HEK293 (cell line): ENCODE measurements at regions not wholly inside any gene's neighbourhood (a gene's known extent, or its start where the extent isn't known, plus 50 kb on each side); places are given as distances from the start of the nearest gene placed in this dataset.

Experiments
- CTCF ChIA-PET: fragments of 350-600 bp; formaldehyde crosslinking; extraction: SDS; loops from one replicate; lab custom pipeline; 2021; ENCODE audit warnings: antibody characterized with exemption; lab: Yijun Ruan, JAX
- POLR2A ChIA-PET: fragments of 300-600 bp; formaldehyde crosslinking; extraction: SDS; loops from one replicate; lab custom pipeline; 2020; ENCODE audit warnings: antibody characterized with exemption, inconsistent platforms; lab: Yijun Ruan, JAX
- H3K27ac ChIP-seq: fragments of 200-500 bp; sonication (Bioruptor generic); 2 replicates; pipeline ENCODE4 v1.5.1; 2014; ENCODE audit warnings: low read depth, low read length, control low read depth, inconsistent platforms; ENCODE audit errors: extremely low read depth
- H3K36me3 ChIP-seq, 2 experiments: fragments of 200-500 bp in 1 of 2; sonication (Bioruptor generic) in 1 of 2; 1 replicate in 1 of 2; 2 replicates in 1 of 2; pipeline ENCODE4 v1.5.1; 2014 to 2017; ENCODE audit warnings: inconsistent platforms in 2 of 2, low read length in 2 of 2; ENCODE audit not compliant: control insufficient read depth in 2 of 2, insufficient read depth in 1 of 2
- H3K4me1 ChIP-seq: fragments of 200-500 bp; sonication (Bioruptor generic); 2 replicates; pipeline ENCODE4 v1.5.1; 2014; ENCODE audit warnings: mild to moderate bottlenecking, low read length, inconsistent platforms; ENCODE audit not compliant: control insufficient read depth, insufficient read depth
- H3K4me3 ChIP-seq: 2 replicates; pipeline ENCODE4 v1.5.1; 2011; ENCODE audit warnings: low read depth, mild to moderate bottlenecking, control low read depth, low read length, moderate library complexity
- H3K9me3 ChIP-seq: fragments of 200-500 bp; sonication (Bioruptor generic); 2 replicates; pipeline ENCODE4 v1.5.1; 2014; ENCODE audit warnings: low read depth, low read length, inconsistent platforms; ENCODE audit not compliant: control insufficient read depth, insufficient read depth
- EGR2 ChIP-seq: fragments of 450-650 bp; formaldehyde crosslinking; IDR thresholded peaks from 2 replicates; pipeline ENCODE4 v1.5.1; 2016; ENCODE audit warnings: low read depth, missing biosample characterization, missing genetic modification characterization
- GLI2 ChIP-seq: fragments of 450-650 bp; formaldehyde crosslinking; IDR thresholded peaks from 2 replicates; pipeline ENCODE4; 2017; ENCODE audit warnings: missing biosample characterization, missing genetic modification characterization, low read depth, borderline replicate concordance
- KLF10 ChIP-seq: fragments of 450-650 bp; IDR thresholded peaks from 2 replicates; pipeline ENCODE4 v1.5.1; 2018; ENCODE audit warnings: missing biosample characterization, mild to moderate bottlenecking, missing genetic modification characterization
- KLF8 ChIP-seq: fragments of 450-650 bp; formaldehyde crosslinking; IDR thresholded peaks from 2 replicates; pipeline ENCODE4 v1.5.1; 2016; ENCODE audit warnings: missing biosample characterization, missing genetic modification characterization
- PBX3 ChIP-seq: sonication (generic); formaldehyde crosslinking; IDR thresholded peaks from 2 replicates; pipeline ENCODE4 v1.8.1; 2022; ENCODE audit warnings: mild to moderate bottlenecking, moderate library complexity, missing genetic modification reagents
- PRDM2 ChIP-seq: fragments of 450-650 bp; formaldehyde crosslinking; IDR thresholded peaks from 2 replicates; pipeline ENCODE4 v1.5.1; 2016; ENCODE audit warnings: missing biosample characterization, missing genetic modification characterization, borderline replicate concordance
- SETDB1 ChIP-seq: IDR thresholded peaks from one replicate; pipeline ENCODE4 v1.6.1; 2017; ENCODE audit warnings: mild to moderate bottlenecking, low read length, moderate library complexity, mixed read lengths; ENCODE audit not compliant: insufficient read length
- ZNF132 ChIP-seq: fragments of 450-650 bp; formaldehyde crosslinking; IDR thresholded peaks from 2 replicates; pipeline ENCODE4 v1.5.1; 2017; ENCODE audit warnings: missing biosample characterization, missing genetic modification characterization, borderline replicate concordance
- ZNF140 ChIP-seq: fragments of 450-650 bp; formaldehyde crosslinking; IDR thresholded peaks from 2 replicates; pipeline ENCODE4 v1.5.1; 2016; ENCODE audit warnings: missing biosample characterization, missing genetic modification characterization
- ZNF157 ChIP-seq: fragments of 450-650 bp; formaldehyde crosslinking; IDR thresholded peaks from 2 replicates; pipeline ENCODE4 v1.5.1; 2016; ENCODE audit warnings: missing biosample characterization, missing genetic modification characterization
- ZNF16 ChIP-seq: fragments of 450-650 bp; formaldehyde crosslinking; IDR thresholded peaks from 2 replicates; pipeline ENCODE4 v1.5.1; 2016; ENCODE audit warnings: low read depth, missing biosample characterization, missing genetic modification characterization
- ZNF23 ChIP-seq: fragments of 450-650 bp; formaldehyde crosslinking; IDR thresholded peaks from 2 replicates; pipeline ENCODE4 v1.5.1; 2016; ENCODE audit warnings: missing biosample characterization, missing genetic modification characterization, borderline replicate concordance
- ZNF24 ChIP-seq: fragments of 450-650 bp; formaldehyde crosslinking; IDR thresholded peaks from 2 replicates; pipeline ENCODE4 v1.5.1; 2016; ENCODE audit warnings: missing biosample characterization, missing genetic modification characterization
- ZNF274 ChIP-seq, 2 experiments: fragments of 200-500 bp in 1 of 2; fragments of 450-650 bp in 1 of 2; sonication (Bioruptor generic) in 1 of 2; formaldehyde crosslinking in 1 of 2; IDR thresholded peaks; 2 replicates each; pipeline versions ENCODE4 v1.5.1 to v1.6.1; 2014 to 2016; ENCODE audit warnings: borderline replicate concordance in 1 of 2, inconsistent platforms in 1 of 2, low read length in 1 of 2, missing biosample characterization in 1 of 2, missing genetic modification characterization in 1 of 2
- ZNF302 ChIP-seq: fragments of 450-650 bp; formaldehyde crosslinking; IDR thresholded peaks from 2 replicates; pipeline ENCODE4 v1.5.1; 2016; ENCODE audit warnings: missing biosample characterization, missing genetic modification characterization, low read depth
- ZNF521 ChIP-seq: fragments of 450-650 bp; formaldehyde crosslinking; IDR thresholded peaks from 2 replicates; pipeline ENCODE4 v1.5.1; 2017; ENCODE audit warnings: missing biosample characterization, mild to moderate bottlenecking, missing genetic modification characterization
- ZNF654 ChIP-seq: fragments of 450-650 bp; formaldehyde crosslinking; IDR thresholded peaks from 2 replicates; pipeline ENCODE4 v1.5.1; 2016; ENCODE audit warnings: low read depth, missing biosample characterization, missing genetic modification characterization
- ZSCAN23 ChIP-seq: fragments of 450-650 bp; formaldehyde crosslinking; IDR thresholded peaks from 2 replicates; pipeline ENCODE4 v1.5.1; 2016; ENCODE audit warnings: missing biosample characterization, missing genetic modification characterization
- ZSCAN30 ChIP-seq: fragments of 450-650 bp; IDR thresholded peaks from 2 replicates; pipeline ENCODE4 v1.5.1; 2018; ENCODE audit warnings: missing biosample characterization, mild to moderate bottlenecking, missing genetic modification characterization, moderate library complexity
- ZSCAN5A ChIP-seq: fragments of 450-650 bp; formaldehyde crosslinking; IDR thresholded peaks from 2 replicates; pipeline ENCODE4 v1.5.1; 2016; ENCODE audit warnings: missing biosample characterization, missing genetic modification characterization
- TF ChIP-seq, protein P1 (sequence below): fragments of 450-650 bp; IDR thresholded peaks from 2 replicates; pipeline ENCODE4 v1.5.1; 2018; ENCODE audit warnings: missing biosample characterization, mild to moderate bottlenecking, missing genetic modification characterization

- POLR2A ChIA-PET, result no interaction called here
- TF ChIP-seq, protein P1, sequence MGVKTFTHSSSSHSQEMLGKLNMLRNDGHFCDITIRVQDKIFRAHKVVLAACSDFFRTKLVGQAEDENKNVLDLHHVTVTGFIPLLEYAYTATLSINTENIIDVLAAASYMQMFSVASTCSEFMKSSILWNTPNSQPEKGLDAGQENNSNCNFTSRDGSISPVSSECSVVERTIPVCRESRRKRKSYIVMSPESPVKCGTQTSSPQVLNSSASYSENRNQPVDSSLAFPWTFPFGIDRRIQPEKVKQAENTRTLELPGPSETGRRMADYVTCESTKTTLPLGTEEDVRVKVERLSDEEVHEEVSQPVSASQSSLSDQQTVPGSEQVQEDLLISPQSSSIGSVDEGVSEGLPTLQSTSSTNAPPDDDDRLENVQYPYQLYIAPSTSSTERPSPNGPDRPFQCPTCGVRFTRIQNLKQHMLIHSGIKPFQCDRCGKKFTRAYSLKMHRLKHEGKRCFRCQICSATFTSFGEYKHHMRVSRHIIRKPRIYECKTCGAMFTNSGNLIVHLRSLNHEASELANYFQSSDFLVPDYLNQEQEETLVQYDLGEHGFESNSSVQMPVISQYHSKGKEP (tag by site-specific recombination), result no peak
- TF ChIP-seq SETDB1 (no peak), ZSCAN5A (tag by site-specific recombination) (no peak)
- Histone ChIP-seq H3K9me3 (no peaks in the 10 kb centered on the region), H3K36me3 (no peaks in the 10 kb centered on the region), H3K4me3 (no peak overlapping the region), H3K27ac (no peak overlapping the region), H3K4me1 (no peaks in the 10 kb centered on the region)
- CTCF ChIA-PET, result no interaction called here
Measured at GRCh38 chr11:38208951-38209350, 1610.9 kb upstream of the RAG2 start.

DNA sequence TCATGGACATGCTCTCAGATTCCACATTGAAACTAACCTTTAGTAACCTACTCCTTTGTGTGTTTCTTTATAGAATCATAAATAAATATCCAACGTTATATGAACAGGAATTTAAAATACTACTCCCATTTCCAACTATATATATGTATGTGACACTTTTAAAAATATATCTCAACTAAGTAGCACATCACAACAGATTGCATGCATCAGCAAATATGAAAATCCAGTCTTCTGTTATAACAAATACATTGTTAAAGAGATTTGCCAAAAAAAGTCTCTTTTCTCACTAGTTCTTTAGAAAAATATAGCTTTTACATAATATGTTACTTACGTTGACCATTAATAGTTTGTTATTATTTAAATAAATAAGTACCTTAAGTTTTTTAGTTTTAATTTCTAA is 1608.6 kb upstream of the RAG2 start:
- no peak overlapping the region for H3K4me3 ChIP-seq
- TF ChIP-seq ZNF16 (tag by site-specific recombination), result no peak
- H3K9me3 ChIP-seq, result no peaks in the 10 kb centered on the region
- no peaks in the 10 kb centered on the region for H3K36me3 ChIP-seq
- no peaks in the 10 kb centered on the region for H3K4me1 ChIP-seq
- ChIA-PET CTCF (no interaction called here), POLR2A (no interaction called here)
- H3K27ac ChIP-seq, result no peak overlapping the region

DNA sequence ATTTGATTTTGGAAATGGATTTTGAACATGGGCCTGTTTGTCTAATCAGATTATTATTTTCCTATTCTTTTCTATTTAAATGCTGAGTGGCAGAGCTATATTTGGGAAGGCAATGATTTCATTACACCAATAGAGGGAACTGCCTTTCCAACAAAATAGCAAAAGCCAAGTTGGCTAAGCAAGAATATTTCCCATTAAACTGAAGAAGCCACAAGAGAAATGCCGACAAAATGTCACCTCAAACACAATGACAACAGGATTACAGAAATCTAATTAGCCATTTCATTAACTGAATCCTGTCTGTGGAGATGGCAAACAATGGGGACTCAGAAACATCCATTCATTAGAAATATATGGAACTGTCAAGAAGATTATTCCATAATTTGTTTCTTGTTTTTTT is 1593.1 kb upstream of the RAG2 start:
- ChIA-PET CTCF (interaction anchor here (0.6 kb wide), 1 partner anchor 677 kb away, joined by 3 read pairs; no protein-coding TSS in a partner anchor), POLR2A (no interaction called here)
- Histone ChIP-seq H3K4me3 (no peak overlapping the region), H3K9me3 (no peaks in the 10 kb centered on the region), H3K36me3 (no peaks in the 10 kb centered on the region), H3K4me1 (no peaks in the 10 kb centered on the region), H3K27ac (no peak overlapping the region)
- TF ChIP-seq EGR2 (tag by site-specific recombination) (no peak), ZSCAN23 (tag by site-specific recombination) (no peak), PRDM2 (tag by site-specific recombination) (no peak), KLF10 (no peak), ZNF157 (no peak), ZSCAN30 (tag by site-specific recombination) (no peak), ZNF23 (tag by site-specific recombination) (no peak), ZNF302 (tag by site-specific recombination) (no peak), KLF8 (tag by site-specific recombination) (no peak), ZNF24 (tag by site-specific recombination) (no peak), GLI2 (tag by site-specific recombination) (no peak), ZNF132 (tag by site-specific recombination) (no peak), PBX3 (CRISPR knock-in tag) (no peak), ZNF140 (tag by site-specific recombination) (no peak), ZNF654 (tag by site-specific recombination) (no peak), ZNF274 (IDR thresholded peaks at IDR 0.05; ENCODE audit: low read length) (no peak), ZNF274 (tag by site-specific recombination; IDR thresholded peaks at IDR 0.05; ENCODE audit: borderline replicate concordance) (no peak), ZNF521 (tag by site-specific recombination) (no peak)
